ENCODE measurements at regions not wholly inside any gene's neighbourhood (a gene's known extent, or its start where the extent isn't known, plus 50 kb on each side); places are given as distances from the start of the nearest gene placed in this dataset.

- TF ChIP-seq CTCF (conservative IDR thresholded peaks at IDR 0.05 in 1 of 2, IDR thresholded peaks at IDR 0.05 in 1 of 2; ENCODE audit: low read depth in 1 of 2, low read length in 2 of 2) (no peak), EZH2 (IDR thresholded peaks at IDR 0.05; ENCODE audit: low read length, missing control alignments) (no peak)
These were observed 80.3 kb upstream of the SLC35G4 start for GRCh38 chr18:11529081-11529480.
